DOHH2 (cell line): ENCODE measurements at regions not wholly inside any gene's neighbourhood (a gene's known extent, or its start where the extent isn't known, plus 50 kb on each side); places are given as distances from the start of the nearest gene placed in this dataset.

Experiments
- CTCF ChIP-seq: fragments of 200-600 bp; sonication (generic); IDR thresholded peaks from one replicate; pipeline ENCODE4 v1.5.1; 2014; ENCODE audit warnings: antibody characterized with exemption, mild to moderate bottlenecking, low read depth, low read length; ENCODE audit not compliant: poor library complexity, severe bottlenecking
- EZH2phosphoT487 ChIP-seq: fragments of 200-600 bp; sonication (generic); IDR thresholded peaks from 2 replicates; pipeline ENCODE4 v1.6.1; 2017; ENCODE audit warnings: borderline replicate concordance, mild to moderate bottlenecking, antibody characterized with exemption, low read length, moderate library complexity, mixed read lengths

DNA sequence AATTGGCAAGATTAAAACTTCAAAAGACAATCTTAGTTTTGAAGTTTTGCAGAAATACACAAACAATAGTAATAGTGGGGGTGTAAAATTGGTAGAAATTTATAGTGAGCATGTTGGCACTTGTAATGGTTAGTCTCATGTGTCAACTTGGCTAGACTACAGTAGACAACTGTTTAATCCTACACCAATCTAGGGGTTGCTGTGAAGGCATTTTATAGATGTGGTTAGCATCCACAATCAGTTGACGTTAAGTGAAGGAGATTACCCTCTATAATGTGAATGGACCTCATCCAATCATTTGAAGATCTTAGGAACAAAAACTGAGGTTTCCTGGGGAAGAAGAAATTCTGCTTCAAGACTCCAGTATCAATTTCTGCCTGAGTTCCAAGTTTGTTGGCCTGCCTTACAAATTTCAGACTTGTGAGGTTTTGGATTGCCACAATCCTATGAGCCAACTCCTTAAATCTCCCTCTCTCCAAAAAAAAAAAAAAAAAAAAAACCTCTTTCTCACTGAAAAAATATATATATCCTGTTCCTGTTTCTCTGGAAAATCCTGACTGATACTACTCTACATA, 531.6 kb upstream of the IGFBP3 start:
- TF ChIP-seq CTCF, result no peak
- no peak for TF ChIP-seq EZH2phosphoT487
